GM18867 (cell line): ENCODE measurements at regions not wholly inside any gene's neighbourhood (a gene's known extent, or its start where the extent isn't known, plus 50 kb on each side); places are given as distances from the start of the nearest gene placed in this dataset.

Source experiments
- ATAC-seq: cut with Tn5 transposase; IDR thresholded peaks from one replicate; pipeline ENCODE4 v1.9.1; 2021; ENCODE audit warnings: mild to moderate bottlenecking, moderate library complexity; ENCODE audit not compliant: unreplicated experiment

GRCh38 chr2:48249631-48250473 is 64.6 kb upstream of the FOXN2 start:
- ATAC-seq = no peak

GRCh38 chr2:48250474-48250844 is 64.0 kb upstream of the FOXN2 start:
- ATAC-seq = no peak

GRCh38 chr2:48250943-48251342 is 63.5 kb upstream of the FOXN2 start:
- ATAC-seq = peak; percentile 43

- no peak for ATAC-seq
Observed at GRCh38 chr2:48251437-48252148, 62.9 kb upstream of the FOXN2 start.

- ATAC-seq = no peak
Observed at GRCh38 chr2:48253301-48253700, 61.2 kb upstream of the FOXN2 start.

- no peak for ATAC-seq
Observed at GRCh38 chr2:48254839-48255238, 59.6 kb upstream of the FOXN2 start.

GRCh38 chr2:48257456-48257855 is 57.0 kb upstream of the FOXN2 start:
- no peak for ATAC-seq

- no peak for ATAC-seq
Observed at GRCh38 chr2:48258481-48259149, 55.9 kb upstream of the FOXN2 start.

GRCh38 chr2:48259811-48260210 is 54.7 kb upstream of the FOXN2 start:
- no peak for ATAC-seq

- no peak for ATAC-seq
Observed at GRCh38 chr2:48264627-48265026, 49.9 kb upstream of the FOXN2 start.
